Spleen (tissue), 7 donors: ENCODE measurements at regions not wholly inside any gene's neighbourhood (a gene's known extent, or its start where the extent isn't known, plus 50 kb on each side); places are given as distances from the start of the nearest gene placed in this dataset.

Source experiments
- POLR2AphosphoS5 ChIP-seq, 3 donors: sonication (generic); formaldehyde crosslinking; IDR thresholded peaks; one replicate each; pipeline ENCODE4 v1.5.1; 2017; ENCODE audit warnings: antibody characterized with exemption in 3 of 3
- TF ChIP-seq, protein P1 (sequence below), 11 experiments: fragments of 200-600 bp in 7 of 11; fragments of 450-650 bp in 4 of 11; sonication (generic) in 4 of 11; IDR thresholded peaks in 8 of 11; conservative IDR thresholded peaks in 3 of 11; 1 replicate in 7 of 11; 2 replicates in 4 of 11; pipeline versions ENCODE4 v1.4.0 to v1.8.0; 2016 to 2021; ENCODE audit warnings: antibody characterized with exemption in 11 of 11, inconsistent platforms in 4 of 11, mild to moderate bottlenecking in 1 of 11
- donor health status: DM: no; HTN: no; CAD: no; lungs with moderate emphysema.
- donor health status: DM: no; HTN: no; CAD: no.
- donor health status: DM: no; HTN: no; CAD: no.

DNA sequence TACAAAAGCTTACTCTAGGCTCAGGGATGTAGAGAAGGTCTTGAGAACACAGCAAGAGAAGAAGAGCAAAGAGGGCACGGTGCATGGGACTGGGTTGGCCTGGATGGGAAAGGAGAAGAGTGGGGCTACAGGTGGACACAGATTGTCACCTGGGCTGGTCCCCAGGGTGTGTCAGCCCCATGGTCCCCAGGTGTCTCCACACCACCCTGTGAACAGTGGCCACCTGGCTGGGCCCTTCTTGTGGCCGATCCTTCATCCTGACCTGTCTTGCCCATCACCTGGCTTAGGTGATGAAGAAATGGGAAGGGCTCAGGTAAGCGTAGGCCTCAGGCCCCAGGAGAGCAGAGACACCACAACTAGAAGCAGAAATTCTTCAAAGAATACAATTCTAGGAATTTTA lies 188.9 kb downstream of the TENT4A start:
- TF ChIP-seq, protein P1, sequence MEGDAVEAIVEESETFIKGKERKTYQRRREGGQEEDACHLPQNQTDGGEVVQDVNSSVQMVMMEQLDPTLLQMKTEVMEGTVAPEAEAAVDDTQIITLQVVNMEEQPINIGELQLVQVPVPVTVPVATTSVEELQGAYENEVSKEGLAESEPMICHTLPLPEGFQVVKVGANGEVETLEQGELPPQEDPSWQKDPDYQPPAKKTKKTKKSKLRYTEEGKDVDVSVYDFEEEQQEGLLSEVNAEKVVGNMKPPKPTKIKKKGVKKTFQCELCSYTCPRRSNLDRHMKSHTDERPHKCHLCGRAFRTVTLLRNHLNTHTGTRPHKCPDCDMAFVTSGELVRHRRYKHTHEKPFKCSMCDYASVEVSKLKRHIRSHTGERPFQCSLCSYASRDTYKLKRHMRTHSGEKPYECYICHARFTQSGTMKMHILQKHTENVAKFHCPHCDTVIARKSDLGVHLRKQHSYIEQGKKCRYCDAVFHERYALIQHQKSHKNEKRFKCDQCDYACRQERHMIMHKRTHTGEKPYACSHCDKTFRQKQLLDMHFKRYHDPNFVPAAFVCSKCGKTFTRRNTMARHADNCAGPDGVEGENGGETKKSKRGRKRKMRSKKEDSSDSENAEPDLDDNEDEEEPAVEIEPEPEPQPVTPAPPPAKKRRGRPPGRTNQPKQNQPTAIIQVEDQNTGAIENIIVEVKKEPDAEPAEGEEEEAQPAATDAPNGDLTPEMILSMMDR (IDR thresholded peaks at IDR 0.05 in 8 of 11, conservative IDR thresholded peaks at IDR 0.05 in 3 of 11): no peak
- TF ChIP-seq POLR2AphosphoS5 (IDR thresholded peaks at IDR 0.05): no peak
